Limb (tissue), 2 donors: ENCODE measurements at regions not wholly inside any gene's neighbourhood (a gene's known extent, or its start where the extent isn't known, plus 50 kb on each side); places are given as distances from the start of the nearest gene placed in this dataset.
"Not testable (repeated sequence)": the region's sequence is repeated elsewhere in the genome, so short reads cannot be mapped to it uniquely, and the experiment has no call there.

Experiments
- DNase-seq, 2 donors: peaks; one replicate each; pipeline ENCODE4 v3.0.0-alpha.2; 2016; ENCODE audit errors: extremely low spot score in 2 of 2

DNA sequence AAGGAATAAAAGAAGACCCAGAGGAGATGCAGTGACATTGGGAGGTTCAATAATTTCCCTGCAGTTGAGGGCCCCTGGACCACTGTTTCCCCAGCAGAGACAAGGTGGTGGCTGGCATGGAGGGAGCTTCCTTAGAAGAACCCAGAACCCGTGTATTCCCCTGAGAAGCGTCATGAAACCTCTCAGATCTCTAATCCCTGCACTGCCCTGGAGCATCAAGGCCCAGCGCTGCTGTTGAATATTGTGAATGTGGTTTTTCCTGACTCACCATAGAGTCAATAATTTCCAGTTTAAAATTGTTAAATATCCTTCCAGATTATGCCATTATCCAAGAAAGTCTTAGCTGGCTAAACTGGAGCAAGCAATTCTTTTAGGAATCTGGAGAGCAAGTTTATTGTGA lies 187.2 kb downstream of the LMLN start:
- not testable (repeated sequence) for DNase-seq

- DNase-seq = not testable (repeated sequence)
Observed at GRCh38 chr3:198147993-198148392, 188.0 kb downstream of the LMLN start.

- not testable (repeated sequence) for DNase-seq
Observed at GRCh38 chr3:198149904-198150303, 189.9 kb downstream of the LMLN start.

DNA sequence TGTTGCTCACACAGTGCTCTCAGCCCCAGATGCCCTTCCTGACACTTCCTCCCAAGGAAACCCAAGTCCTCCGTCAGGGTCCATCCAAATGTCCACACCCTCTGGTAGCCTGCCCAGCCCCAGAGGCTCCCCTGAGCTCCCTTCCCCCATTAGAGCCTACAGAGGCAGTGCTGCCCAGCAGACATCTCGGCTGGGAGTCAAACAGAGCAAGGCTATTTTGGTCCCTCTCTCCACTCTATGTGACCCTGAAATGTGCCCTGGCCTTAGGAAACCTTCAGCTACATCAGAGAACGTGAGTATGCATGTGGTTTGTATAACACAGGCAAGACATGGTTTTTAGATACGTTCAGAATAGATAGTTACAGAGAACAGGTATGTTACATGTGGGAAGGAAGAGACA lies 191.8 kb downstream of the LMLN start:
- DNase-seq = not testable (repeated sequence)

DNA sequence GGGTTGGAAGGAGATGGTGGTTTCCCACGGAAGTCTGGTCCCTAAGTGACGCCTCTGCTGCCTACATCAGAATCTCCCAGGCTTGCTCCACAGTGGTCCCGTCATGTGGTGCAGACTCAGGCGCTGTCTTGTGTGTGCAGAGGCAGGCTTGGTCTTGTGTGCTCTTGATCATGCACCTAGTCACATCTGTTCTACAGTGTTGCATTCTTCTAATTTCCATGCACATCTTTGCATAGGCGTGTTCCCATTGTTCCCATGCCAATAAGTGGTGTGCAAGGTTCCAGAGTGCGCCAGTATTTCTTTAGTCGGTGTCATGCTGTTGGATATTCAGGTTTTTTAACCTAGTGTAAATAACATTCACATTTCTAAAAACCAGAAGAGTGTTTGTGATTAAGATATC lies 195.8 kb downstream of the LMLN start:
- not testable (repeated sequence) for DNase-seq

- not testable (repeated sequence) for DNase-seq
Observed at GRCh38 chr3:198157231-198157868, 197.3 kb downstream of the LMLN start.

DNA sequence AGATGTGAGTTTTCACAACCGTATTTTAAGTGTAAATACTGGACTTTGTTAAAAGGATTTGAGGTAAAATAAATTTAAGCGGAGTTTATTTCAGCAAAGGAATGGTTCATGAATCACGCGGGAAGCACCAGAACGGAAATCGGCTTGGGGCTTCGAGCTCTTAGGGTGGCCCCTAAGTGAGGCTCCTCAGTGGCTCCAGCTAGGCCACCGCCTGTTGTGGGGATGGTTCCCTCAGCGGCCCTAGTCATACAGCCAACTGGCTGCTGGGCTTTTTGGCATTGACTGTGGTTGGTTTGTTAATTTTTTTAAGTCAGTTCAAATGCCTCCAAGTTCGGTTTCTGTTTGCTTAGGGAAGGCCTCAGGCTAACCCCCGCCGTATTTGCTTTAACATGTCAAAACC lies 198.0 kb downstream of the LMLN start:
- not testable (repeated sequence) for DNase-seq

DNA sequence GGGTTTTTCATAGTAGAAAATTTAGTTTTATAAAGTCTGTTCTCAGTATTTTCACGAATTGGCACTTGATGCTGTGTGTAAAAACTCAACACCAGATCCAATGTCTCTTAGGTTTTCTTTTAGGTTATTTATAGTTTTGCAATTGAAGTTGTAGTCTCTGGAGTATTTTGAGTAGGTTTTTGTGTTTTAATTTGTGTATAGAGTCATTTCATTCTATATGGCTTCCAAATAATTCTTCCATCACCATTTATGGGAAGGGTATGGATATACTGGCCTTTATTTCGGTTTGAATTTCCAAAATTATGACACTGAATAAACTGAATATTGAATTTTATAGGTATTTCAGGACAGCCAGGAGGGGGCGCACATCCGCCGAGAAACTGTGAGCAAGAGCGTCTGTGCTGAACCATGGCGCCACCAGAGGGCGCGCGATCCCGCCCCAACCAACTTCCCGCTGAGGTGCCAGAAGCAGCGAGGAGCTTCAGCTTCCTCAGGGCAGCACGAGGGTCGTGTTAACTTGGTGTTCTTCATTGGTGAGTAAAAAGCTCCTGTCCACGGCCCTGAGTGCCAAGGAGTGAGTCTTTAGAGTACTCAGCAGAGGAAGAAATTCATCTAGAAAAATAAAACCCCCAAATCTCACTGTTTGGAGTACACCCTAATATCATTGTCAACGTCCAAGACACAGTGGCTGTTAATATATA lies 207.5 kb downstream of the LMLN start:
- peak in 1 of 2 donors; percentile 60 for DNase-seq

- not testable (repeated sequence) for DNase-seq
Observed at GRCh38 chr3:198170781-198171180, 210.8 kb downstream of the LMLN start.

DNA sequence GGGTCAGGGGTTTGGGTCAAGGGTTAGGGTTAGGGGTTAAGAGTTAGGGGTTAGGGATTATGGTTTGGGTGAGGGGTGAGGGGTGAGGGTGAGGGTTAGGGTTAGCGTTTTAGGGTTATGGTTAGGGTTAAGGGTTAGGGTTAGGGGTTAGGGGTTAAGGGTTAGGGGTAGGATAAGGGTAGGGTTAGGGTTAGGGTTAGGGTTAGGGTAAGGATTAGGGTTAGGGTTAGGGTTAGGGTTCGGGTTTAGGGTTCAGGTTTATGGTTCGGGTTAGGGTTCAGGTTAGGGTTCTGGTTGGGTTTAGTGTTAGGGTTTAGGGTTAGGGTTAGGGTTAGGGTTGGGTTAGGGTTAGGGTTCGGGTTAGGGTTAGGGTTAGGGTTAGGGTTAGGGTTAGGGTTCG lies 213.1 kb downstream of the LMLN start:
- peak in 1 of 2 donors; percentile 18 for DNase-seq

DNA sequence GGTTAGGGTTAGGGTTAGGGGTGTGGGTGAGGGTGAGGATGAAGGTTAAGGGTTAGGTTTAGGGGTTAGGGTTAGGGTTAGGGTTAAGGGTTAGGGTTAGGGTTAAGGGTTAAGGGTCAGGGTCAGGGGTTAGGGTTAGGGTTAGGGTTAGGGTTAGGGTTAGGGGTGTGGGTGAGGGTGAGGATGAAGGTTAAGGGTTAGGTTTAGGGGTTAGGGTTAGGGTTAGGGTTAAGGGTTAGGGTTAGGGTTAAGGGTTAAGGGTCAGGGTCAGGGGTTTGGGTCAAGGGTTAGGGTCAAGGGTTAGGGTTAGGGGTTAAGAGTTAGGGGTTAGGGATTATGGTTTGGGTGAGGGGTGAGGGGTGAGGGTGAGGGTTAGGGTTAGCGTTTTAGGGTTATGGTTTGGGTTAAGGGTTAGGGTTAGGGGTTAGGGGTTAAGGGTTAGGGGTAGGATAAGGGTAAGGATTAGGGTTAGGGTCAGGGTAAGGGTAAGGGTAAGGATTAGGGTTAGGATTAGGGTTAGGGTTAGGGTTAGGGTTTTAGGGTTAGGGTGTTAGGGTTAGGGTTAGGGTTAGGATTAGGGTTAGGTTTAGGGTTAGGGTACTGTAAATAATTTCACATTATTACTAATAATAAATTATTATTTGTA lies 214.0 kb downstream of the LMLN start:
- DNase-seq = not testable (repeated sequence)
